DND-41 (cell line): ENCODE measurements at regions not wholly inside any gene's neighbourhood (a gene's known extent, or its start where the extent isn't known, plus 50 kb on each side); places are given as distances from the start of the nearest gene placed in this dataset.

Source experiments
- CTCF ChIP-seq: IDR thresholded peaks from 2 replicates; pipeline ENCODE4 v1.5.1; 2012; ENCODE audit warnings: borderline replicate concordance, low read length, moderate library complexity, mild to moderate bottlenecking; ENCODE audit not compliant: poor library complexity, severe bottlenecking; ENCODE audit errors: extremely low read depth
- EZH2 ChIP-seq: IDR thresholded peaks from 3 replicates; pipeline ENCODE4 v1.6.1; 2012; ENCODE audit warnings: borderline replicate concordance, low read depth, mild to moderate bottlenecking, moderate library complexity, low read length, inconsistent platforms; ENCODE audit not compliant: severe bottlenecking

- TF ChIP-seq CTCF (no peak), EZH2 (no peak)
Observed at GRCh38 chr11:114782650-114783310, 104.5 kb downstream of the NXPE2 start.
